Mesothelial cell of epicardium (in vitro differentiated cells): ENCODE measurements at regions not wholly inside any gene's neighbourhood (a gene's known extent, or its start where the extent isn't known, plus 50 kb on each side); places are given as distances from the start of the nearest gene placed in this dataset.
"Not testable (repeated sequence)": the region's sequence is repeated elsewhere in the genome, so short reads cannot be mapped to it uniquely, and the experiment has no call there.

Experiments
- DNase-seq, 2 experiments: peaks; one replicate each; pipeline ENCODE4 v3.0.0; 2021; ENCODE audit warnings: low spot score in 2 of 2; ENCODE audit not compliant: unreplicated experiment in 2 of 2
- H3K27ac Mint-ChIP-seq: 2 replicates; pipeline ENCODE4 v1.8.0; 2021; ENCODE audit warnings: mixed read lengths
- H3K27me3 Mint-ChIP-seq: 2 replicates; pipeline ENCODE4 v1.8.0; 2021; ENCODE audit warnings: low read depth, mixed read lengths
- H3K36me3 Mint-ChIP-seq: 2 replicates; pipeline ENCODE4 v1.8.0; 2021; ENCODE audit warnings: mixed read lengths
- H3K4me1 Mint-ChIP-seq: 2 replicates; pipeline ENCODE4 v1.8.0; 2021; ENCODE audit warnings: mixed read lengths
- H3K4me3 Mint-ChIP-seq: 2 replicates; pipeline ENCODE4 v1.8.0; 2021; ENCODE audit warnings: mild to moderate bottlenecking, moderate library complexity, mixed read lengths
- H3K9me3 Mint-ChIP-seq: 2 replicates; pipeline ENCODE4 v1.8.0; 2021; ENCODE audit warnings: mixed read lengths
- TF ChIP-seq, protein P1 (sequence below): fragments of 200-600 bp; sonication (generic); IDR thresholded peaks from one replicate; pipeline ENCODE4 v1.5.0; 2021; ENCODE audit warnings: antibody characterized with exemption; ENCODE audit not compliant: unreplicated experiment

DNA sequence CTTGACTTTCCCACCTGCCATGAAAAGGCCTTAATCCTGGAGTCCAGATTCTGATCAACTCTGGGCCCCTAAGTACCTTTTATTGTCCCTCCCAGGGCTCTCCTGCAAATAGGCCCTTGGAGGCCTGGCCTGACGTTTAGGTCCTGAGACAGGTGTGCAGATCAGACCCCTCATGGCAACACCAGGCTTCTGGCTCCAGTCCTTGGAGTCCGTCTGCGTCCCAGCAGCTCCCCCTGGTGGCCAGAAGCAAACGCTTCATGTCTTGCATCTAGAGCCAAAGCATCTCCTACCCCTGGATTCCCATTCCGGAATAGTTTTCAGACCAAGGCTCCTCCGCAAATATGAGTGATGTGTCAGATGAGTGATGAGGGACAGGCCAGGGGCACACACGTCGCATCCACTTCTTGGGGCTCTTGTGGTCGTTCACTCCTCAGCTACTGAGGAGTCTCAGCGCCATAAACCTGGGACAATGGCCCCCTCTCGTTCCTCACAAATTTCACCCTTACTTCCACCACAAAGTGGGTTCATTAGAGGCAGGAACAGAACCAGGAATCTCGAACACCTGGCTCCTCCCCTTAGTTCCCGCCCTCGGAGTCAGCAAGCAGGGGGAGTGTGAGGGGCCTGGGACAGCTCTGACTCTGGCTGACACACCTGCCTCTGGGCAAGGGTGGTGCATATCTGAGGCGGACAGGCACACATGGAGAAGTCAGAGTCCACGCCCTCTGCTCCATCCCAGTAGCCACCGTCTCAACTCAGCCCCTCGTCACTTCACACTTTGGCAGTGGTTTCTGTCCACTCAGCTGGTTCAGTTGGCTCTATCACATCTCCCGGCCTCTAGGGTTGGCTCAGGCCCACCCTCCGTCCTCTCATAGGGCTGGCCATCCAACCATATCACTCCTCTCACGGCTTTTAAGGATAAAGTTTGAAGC is 77.9 kb upstream of the PWP1 start:
- no peaks in the 10 kb centered on the region for H3K36me3 Mint-ChIP-seq
- peak; percentile 73 to 90 for DNase-seq
- H3K27ac Mint-ChIP-seq = no peak overlapping the region
- TF ChIP-seq, protein P1, sequence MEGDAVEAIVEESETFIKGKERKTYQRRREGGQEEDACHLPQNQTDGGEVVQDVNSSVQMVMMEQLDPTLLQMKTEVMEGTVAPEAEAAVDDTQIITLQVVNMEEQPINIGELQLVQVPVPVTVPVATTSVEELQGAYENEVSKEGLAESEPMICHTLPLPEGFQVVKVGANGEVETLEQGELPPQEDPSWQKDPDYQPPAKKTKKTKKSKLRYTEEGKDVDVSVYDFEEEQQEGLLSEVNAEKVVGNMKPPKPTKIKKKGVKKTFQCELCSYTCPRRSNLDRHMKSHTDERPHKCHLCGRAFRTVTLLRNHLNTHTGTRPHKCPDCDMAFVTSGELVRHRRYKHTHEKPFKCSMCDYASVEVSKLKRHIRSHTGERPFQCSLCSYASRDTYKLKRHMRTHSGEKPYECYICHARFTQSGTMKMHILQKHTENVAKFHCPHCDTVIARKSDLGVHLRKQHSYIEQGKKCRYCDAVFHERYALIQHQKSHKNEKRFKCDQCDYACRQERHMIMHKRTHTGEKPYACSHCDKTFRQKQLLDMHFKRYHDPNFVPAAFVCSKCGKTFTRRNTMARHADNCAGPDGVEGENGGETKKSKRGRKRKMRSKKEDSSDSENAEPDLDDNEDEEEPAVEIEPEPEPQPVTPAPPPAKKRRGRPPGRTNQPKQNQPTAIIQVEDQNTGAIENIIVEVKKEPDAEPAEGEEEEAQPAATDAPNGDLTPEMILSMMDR = peak; percentile 94
- no peak overlapping the region for H3K4me3 Mint-ChIP-seq
- peaks cover 3% of the 10 kb centered on the region for H3K4me1 Mint-ChIP-seq
- H3K27me3 Mint-ChIP-seq = peaks cover 23% of the 10 kb centered on the region
- H3K9me3 Mint-ChIP-seq = no peaks in the 10 kb centered on the region

DNA sequence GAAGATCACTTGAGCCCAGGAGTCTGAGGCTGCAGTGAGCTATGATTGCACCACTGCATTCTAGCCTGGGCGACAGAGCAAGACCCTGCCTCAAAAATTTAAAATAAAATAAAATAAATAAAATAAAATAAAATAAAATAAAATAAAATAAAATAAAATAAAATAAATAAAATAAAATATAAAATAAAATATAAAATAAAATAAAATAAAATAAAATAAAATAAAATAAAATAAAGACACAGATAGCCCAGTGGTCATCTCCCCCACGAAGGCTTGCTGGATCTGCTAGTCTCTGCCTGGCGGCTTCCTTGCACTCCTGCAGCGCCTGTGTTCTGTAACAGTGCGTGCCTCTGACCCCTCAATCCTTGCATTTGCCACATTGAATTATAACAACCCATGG is 76.8 kb upstream of the PWP1 start:
- DNase-seq, H3K4me1 Mint-ChIP-seq, H3K27ac Mint-ChIP-seq, H3K36me3 Mint-ChIP-seq, H3K9me3 Mint-ChIP-seq, H3K4me3 Mint-ChIP-seq: not testable (repeated sequence)
- peaks cover 30% of the 10 kb centered on the region for H3K27me3 Mint-ChIP-seq

DNA sequence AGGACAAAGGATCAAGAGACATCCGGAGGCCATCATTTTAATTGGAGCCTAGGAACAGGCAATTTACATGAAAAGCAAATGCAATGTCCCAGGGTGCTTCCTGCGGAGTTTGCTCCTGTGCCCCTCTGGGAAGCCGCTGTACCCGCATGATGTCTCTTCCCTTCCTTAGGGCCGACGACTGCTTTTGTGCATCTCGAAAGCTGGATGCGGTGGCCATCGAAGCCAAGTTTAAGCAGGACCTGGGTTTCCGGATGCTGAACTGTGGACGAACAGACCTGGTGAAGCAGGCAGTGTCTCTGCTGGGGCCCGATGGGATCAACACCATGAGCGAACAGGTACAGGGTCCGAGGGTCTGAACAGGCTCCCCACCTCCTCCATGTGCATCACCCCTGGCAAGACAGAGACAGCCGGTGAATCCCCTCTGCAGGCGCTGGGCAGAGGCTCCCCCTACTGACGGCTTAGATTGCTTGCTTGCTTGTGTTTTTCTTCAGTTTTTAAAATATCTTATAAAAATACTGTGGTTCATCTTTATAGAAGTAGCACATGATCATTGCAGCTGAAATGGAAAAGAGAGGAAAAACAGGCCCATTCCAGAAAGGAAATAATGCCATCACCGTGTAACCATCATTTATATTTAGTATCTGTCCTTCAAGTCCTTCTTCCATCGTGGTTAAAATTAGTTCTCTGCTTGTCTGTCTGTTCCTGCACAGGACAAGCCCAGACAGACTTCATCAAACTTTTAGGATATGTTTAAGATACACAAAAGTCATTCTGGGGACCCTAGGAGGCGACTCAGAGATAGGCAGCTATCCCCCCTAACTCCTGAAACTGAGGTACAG is 75.4 kb upstream of the PWP1 start:
- TF ChIP-seq, protein P1 = peak; percentile 45
- Mint-ChIP-seq H3K4me3 (peak overlapping the region; percentile 32), H3K36me3 (no peaks in the 10 kb centered on the region), H3K4me1 (peaks cover 3% of the 10 kb centered on the region), H3K27me3 (peaks cover 36% of the 10 kb centered on the region), H3K9me3 (no peaks in the 10 kb centered on the region), H3K27ac (no peak overlapping the region)
- DNase-seq = peak in 1 of 2 experiments; percentile 62

DNA sequence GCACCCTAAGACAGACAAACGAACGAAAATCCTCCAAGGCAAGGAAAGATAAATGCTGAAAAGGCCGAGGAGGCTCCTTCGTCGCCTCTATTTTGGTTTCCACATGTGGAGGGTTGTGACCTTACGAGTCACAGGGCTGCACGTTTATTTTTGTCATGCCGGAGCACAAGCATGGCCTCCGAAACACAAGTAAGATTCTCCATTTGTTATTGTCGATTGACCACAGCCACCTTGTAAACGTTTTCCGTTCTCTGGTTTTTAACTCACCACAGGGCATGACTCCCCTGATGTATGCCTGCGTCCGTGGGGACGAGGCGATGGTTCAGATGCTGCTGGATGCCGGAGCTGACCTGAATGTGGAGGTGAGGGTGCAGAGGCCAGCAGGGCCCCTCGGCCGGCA is 73.1 kb upstream of the PWP1 start:
- no peak for DNase-seq
- H3K27ac Mint-ChIP-seq = no peak overlapping the region
- no peaks in the 10 kb centered on the region for H3K9me3 Mint-ChIP-seq
- no peak overlapping the region for H3K4me3 Mint-ChIP-seq
- H3K27me3 Mint-ChIP-seq = peaks cover 45% of the 10 kb centered on the region
- TF ChIP-seq, protein P1 = no peak
- peaks cover 3% of the 10 kb centered on the region for H3K4me1 Mint-ChIP-seq
- no peaks in the 10 kb centered on the region for H3K36me3 Mint-ChIP-seq

DNA sequence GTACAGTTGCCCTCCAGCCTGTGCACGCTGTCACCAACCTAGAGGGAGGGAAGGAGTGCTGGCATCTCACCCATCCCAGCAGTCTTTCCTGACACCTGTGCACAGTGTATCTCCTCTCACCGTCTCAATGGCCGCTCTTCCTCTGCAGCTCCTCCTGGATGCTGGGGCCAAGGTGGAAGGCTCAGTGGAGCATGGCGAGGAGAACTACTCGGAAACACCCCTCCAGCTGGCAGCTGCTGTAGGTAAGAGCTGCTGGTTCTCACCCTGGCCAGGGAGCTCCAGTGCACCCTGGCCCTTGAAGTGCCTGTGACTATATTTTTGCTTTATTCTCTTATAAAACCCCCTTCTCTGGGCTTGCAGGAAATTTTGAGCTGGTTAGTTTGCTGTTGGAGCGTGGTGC is 68.7 kb upstream of the PWP1 start:
- TF ChIP-seq, protein P1 = no peak
- Mint-ChIP-seq H3K27ac (no peak overlapping the region), H3K4me3 (no peak overlapping the region), H3K4me1 (no peaks in the 10 kb centered on the region), H3K36me3 (no peaks in the 10 kb centered on the region), H3K27me3 (peaks cover 55% of the 10 kb centered on the region), H3K9me3 (no peaks in the 10 kb centered on the region)
- DNase-seq = no peak

DNA sequence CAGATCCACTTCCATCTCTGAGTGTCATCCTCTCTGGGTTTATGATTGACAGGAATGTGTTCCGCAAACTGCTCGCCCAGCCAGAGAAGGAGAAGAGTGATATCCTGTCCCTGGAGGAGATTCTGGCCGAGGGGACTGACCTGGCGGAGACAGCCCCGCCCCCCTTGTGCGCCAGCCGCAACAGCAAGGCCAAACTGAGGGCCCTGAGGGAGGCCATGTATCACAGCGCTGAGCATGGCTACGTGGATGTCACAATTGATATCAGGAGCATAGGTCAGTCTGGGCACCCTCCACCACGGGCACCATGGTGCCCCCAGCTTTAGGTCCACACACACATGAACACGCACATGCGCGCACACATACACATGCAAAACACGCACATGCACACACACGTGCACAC is 67.5 kb upstream of the PWP1 start:
- TF ChIP-seq, protein P1 = no peak
- no peak overlapping the region for H3K4me3 Mint-ChIP-seq
- H3K27me3 Mint-ChIP-seq = peaks cover 43% of the 10 kb centered on the region
- no peak overlapping the region for H3K27ac Mint-ChIP-seq
- H3K4me1 Mint-ChIP-seq = no peaks in the 10 kb centered on the region
- DNase-seq = no peak
- H3K36me3 Mint-ChIP-seq = no peaks in the 10 kb centered on the region
- H3K9me3 Mint-ChIP-seq = no peaks in the 10 kb centered on the region
